ENCODE measurements at regions not wholly inside any gene's neighbourhood (a gene's known extent, or its start where the extent isn't known, plus 50 kb on each side); places are given as distances from the start of the nearest gene placed in this dataset.

DNA sequence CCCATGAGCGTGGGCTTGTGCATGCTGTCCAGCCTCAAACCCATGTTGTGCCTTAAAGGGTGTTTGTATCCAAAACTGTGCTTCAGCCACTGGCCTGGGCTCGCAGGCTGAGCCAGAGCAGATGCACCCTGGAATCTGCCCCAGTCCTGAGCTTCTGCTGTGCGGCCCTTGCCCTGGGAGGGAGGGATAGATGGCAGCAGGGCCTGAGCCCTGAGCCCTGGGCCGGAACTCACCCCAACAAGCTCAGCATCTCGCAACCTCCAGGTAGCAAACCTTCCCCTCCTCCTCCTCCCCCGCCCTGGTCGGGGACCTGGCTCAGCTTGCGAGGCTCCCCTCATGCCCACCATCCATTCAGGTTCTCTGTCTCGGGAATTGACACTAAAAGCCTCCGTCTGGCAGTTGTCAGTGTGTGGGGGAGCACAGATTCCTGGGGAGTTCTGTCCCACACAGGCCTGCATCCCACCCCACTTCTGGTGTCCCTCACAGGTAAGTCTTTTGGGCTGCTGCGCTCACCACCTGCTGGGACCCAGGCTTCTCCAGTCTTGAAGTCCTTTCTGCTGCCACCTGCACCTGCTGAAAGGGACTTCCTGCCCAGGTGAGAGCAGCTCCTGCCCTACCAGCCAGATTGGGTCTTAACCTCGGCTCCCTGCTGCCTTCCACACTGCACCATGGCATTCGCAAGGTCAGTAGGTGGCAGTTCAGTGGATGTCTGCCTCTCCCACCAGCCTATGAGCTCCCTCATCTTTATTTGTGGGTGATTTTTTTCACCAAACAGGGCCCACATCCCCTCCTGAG, 55.2 kb upstream of the OLFM1 start:
- Histone ChIP-seq H3K9me3 (no peaks in the 10 kb centered on the region), H3K4me1 (no peaks in the 10 kb centered on the region), H3K36me3 (no peaks in the 10 kb centered on the region), H3K27me3 (peaks cover 0 to 27% of the 10 kb centered on the region in 2 donors), H3K27ac (no peak overlapping the region), H3K4me3 (no peak overlapping the region)
- DNase-seq (peak in 1 of 4 donors; percentile 59), ATAC-seq (no peak)
- TF ChIP-seq, protein P1, sequence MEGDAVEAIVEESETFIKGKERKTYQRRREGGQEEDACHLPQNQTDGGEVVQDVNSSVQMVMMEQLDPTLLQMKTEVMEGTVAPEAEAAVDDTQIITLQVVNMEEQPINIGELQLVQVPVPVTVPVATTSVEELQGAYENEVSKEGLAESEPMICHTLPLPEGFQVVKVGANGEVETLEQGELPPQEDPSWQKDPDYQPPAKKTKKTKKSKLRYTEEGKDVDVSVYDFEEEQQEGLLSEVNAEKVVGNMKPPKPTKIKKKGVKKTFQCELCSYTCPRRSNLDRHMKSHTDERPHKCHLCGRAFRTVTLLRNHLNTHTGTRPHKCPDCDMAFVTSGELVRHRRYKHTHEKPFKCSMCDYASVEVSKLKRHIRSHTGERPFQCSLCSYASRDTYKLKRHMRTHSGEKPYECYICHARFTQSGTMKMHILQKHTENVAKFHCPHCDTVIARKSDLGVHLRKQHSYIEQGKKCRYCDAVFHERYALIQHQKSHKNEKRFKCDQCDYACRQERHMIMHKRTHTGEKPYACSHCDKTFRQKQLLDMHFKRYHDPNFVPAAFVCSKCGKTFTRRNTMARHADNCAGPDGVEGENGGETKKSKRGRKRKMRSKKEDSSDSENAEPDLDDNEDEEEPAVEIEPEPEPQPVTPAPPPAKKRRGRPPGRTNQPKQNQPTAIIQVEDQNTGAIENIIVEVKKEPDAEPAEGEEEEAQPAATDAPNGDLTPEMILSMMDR (IDR thresholded peaks at IDR 0.05) = no peak
- intact Hi-C loops (cut with DNase I) = no loop called here

DNA sequence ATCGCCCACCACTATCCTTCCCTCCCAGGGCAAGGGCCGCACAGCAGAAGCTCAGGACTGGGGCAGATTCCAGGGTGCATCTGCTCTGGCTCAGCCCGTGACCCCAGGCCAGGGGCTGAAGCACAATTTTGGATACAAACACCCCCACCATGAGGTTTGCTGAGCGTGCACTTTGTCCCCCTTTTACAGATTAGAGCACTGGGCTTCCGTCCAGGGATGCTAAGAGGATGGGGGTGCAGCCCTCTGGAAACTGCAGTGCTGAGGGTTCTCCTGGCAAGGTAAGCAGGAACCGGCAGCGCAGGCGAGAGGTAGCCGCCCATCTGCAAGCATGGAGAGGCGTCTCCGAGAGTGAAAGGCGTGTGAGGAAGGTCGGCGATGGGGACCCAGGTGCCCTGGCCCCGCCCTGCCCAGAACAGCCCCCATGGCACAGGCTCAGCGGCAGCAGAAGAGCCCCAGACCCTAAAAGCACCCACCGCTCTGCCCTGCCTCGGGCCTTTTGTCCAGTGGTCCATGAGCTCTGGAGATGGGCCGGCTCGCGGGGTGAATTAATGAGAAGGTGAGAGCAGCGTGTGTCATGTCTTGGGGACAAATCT, 54.5 kb upstream of the OLFM1 start:
- no peaks in the 10 kb centered on the region for H3K4me1 ChIP-seq
- H3K27ac ChIP-seq = no peak overlapping the region
- no peaks in the 10 kb centered on the region for H3K9me3 ChIP-seq
- intact Hi-C loops (cut with DNase I) = no loop called here
- TF ChIP-seq, protein P1 (IDR thresholded peaks at IDR 0.05) = no peak
- ATAC-seq (no peak), DNase-seq (peak in 1 of 4 donors; percentile 68)
- no peak overlapping the region for H3K4me3 ChIP-seq
- H3K27me3 ChIP-seq = peaks cover 0 to 27% of the 10 kb centered on the region in 2 donors
- H3K36me3 ChIP-seq = no peaks in the 10 kb centered on the region

DNA sequence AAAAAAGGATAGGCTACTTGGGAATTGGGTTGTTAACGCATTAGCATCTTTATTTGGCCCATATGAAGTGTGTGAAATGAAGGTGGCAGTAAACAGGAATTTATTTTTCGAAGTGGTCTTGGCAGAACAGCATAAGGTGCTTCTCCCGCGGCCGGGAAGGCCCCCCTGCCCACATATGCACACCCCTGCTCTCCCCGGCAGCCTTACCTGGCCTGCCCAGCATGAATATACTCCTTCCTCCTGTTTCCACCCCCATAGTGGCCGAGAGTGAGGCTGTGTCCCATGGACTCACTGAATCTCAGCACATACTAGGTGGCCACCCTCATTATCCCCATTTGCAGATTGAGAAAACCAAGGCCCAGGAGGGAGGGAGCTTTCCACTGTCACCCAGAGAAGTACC, 54.0 kb upstream of the OLFM1 start:
- Histone ChIP-seq H3K4me3 (no peak overlapping the region), H3K27ac (no peak overlapping the region), H3K36me3 (no peaks in the 10 kb centered on the region), H3K9me3 (no peaks in the 10 kb centered on the region), H3K4me1 (no peaks in the 10 kb centered on the region), H3K27me3 (peaks cover 0 to 29% of the 10 kb centered on the region in 2 donors)
- no peak for DNase-seq
- ATAC-seq = no peak
- intact Hi-C loops (cut with DNase I) = no loop called here
- TF ChIP-seq, protein P1 (IDR thresholded peaks at IDR 0.05) = no peak

DNA sequence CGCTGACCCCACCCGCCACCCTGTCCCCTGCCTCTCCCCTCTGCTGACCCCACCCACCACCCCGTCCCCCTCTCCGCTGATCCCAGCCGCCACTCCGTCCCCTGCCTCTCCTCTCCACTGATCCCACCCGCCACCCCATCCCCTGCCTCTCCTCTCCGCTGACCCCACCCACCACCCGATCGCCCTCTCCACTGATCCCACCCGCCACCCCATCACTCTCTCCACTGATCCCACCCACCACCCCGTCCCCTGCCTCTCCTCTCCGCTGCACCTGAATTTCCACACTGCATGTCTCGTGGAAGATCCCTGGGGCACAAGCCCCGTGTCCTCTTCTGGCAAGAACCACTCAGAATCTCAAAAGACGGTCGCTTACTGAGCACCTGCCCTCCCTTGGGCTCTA, 53.4 kb upstream of the OLFM1 start:
- H3K4me1 ChIP-seq = no peaks in the 10 kb centered on the region
- H3K4me3 ChIP-seq = no peak overlapping the region
- TF ChIP-seq, protein P1 (IDR thresholded peaks at IDR 0.05) = no peak
- peaks cover 0 to 34% of the 10 kb centered on the region in 2 donors for H3K27me3 ChIP-seq
- no peak overlapping the region for H3K27ac ChIP-seq
- intact Hi-C loops (cut with DNase I) = no loop called here
- DNase-seq (no peak), ATAC-seq (no peak)
- H3K9me3 ChIP-seq = no peaks in the 10 kb centered on the region
- H3K36me3 ChIP-seq = no peaks in the 10 kb centered on the region

Measured in left lung (tissue), 4 donors.